Astrocyte (in vitro differentiated cells and primary cell): ENCODE measurements at regions not wholly inside any gene's neighbourhood (a gene's known extent, or its start where the extent isn't known, plus 50 kb on each side); places are given as distances from the start of the nearest gene placed in this dataset.
"Not testable (repeated sequence)": the region's sequence is repeated elsewhere in the genome, so short reads cannot be mapped to it uniquely, and the experiment has no call there.

Source experiments
- DNase-seq: peaks from one replicate; pipeline ENCODE4 v3.0.0-alpha.2; 2010; ENCODE audit warnings: low read depth
- FAIRE-seq: peaks from 2 replicates; lab custom pipeline; 2011; peaks lifted over from hg19 to GRCh38; lab: Jason Lieb, UNC
- H2AFZ ChIP-seq: 2 replicates; pipeline ENCODE4 v1.6.0; 2012; ENCODE audit warnings: low read depth, low read length, inconsistent platforms
- H3K27ac ChIP-seq: 2 replicates; pipeline ENCODE4 v1.5.1; 2011; ENCODE audit warnings: low read depth, low read length, inconsistent platforms
- H3K27me3 ChIP-seq: 2 replicates; pipeline ENCODE4 v1.6.0; 2011; ENCODE audit warnings: low read length, inconsistent platforms; ENCODE audit not compliant: insufficient read depth
- H3K36me3 ChIP-seq: 2 replicates; pipeline ENCODE4 v1.5.1; 2011; ENCODE audit warnings: low read length, inconsistent platforms; ENCODE audit not compliant: insufficient read depth
- H3K4me1 ChIP-seq: 2 replicates; pipeline ENCODE4 v1.5.1; 2011; ENCODE audit warnings: low read length, inconsistent platforms; ENCODE audit not compliant: insufficient read depth
- H3K4me2 ChIP-seq: 2 replicates; pipeline ENCODE4 v1.6.0; 2012; ENCODE audit warnings: low read length, inconsistent platforms
- H3K4me3 ChIP-seq: 2 replicates; pipeline ENCODE4 v1.5.1; 2011; ENCODE audit warnings: low read depth, mild to moderate bottlenecking, low read length, inconsistent platforms; ENCODE audit not compliant: insufficient read depth
- H3K79me2 ChIP-seq: 2 replicates; pipeline ENCODE4 v1.6.0; 2012; ENCODE audit warnings: mild to moderate bottlenecking, low read length, inconsistent platforms; ENCODE audit not compliant: insufficient read depth
- H3K9ac ChIP-seq: 2 replicates; pipeline ENCODE4 v1.6.0; 2012; ENCODE audit warnings: mild to moderate bottlenecking, low read length, inconsistent platforms
- H3K9me3 ChIP-seq: 2 replicates; pipeline ENCODE4 v1.5.1; 2012; ENCODE audit warnings: low read depth, mild to moderate bottlenecking, low read length, inconsistent platforms; ENCODE audit not compliant: insufficient read depth
- H4K20me1 ChIP-seq: 2 replicates; pipeline ENCODE4 v1.6.0; 2012; ENCODE audit warnings: low read length, inconsistent platforms; ENCODE audit not compliant: insufficient read depth
- H3K27ac Mint-ChIP-seq: one replicate; pipeline ENCODE4 v1.8.0; 2021; ENCODE audit warnings: mild to moderate bottlenecking, mixed read lengths; ENCODE audit not compliant: unreplicated experiment
- H3K27me3 Mint-ChIP-seq: one replicate; pipeline ENCODE4 v1.8.0; 2021; ENCODE audit warnings: low read depth, mixed read lengths; ENCODE audit not compliant: unreplicated experiment
- H3K36me3 Mint-ChIP-seq: one replicate; pipeline ENCODE4 v1.8.0; 2021; ENCODE audit warnings: low read depth, mixed read lengths; ENCODE audit not compliant: unreplicated experiment
- H3K4me1 Mint-ChIP-seq: one replicate; pipeline ENCODE4 v1.8.0; 2021; ENCODE audit warnings: low read depth, mixed read lengths; ENCODE audit not compliant: unreplicated experiment
- H3K4me3 Mint-ChIP-seq: one replicate; pipeline ENCODE4 v1.8.0; 2021; ENCODE audit warnings: mild to moderate bottlenecking, moderate library complexity, mixed read lengths; ENCODE audit not compliant: unreplicated experiment
- H3K9me3 Mint-ChIP-seq: one replicate; pipeline ENCODE4 v1.8.0; 2021; ENCODE audit warnings: mild to moderate bottlenecking, mixed read lengths; ENCODE audit not compliant: unreplicated experiment
- EZH2 ChIP-seq: IDR thresholded peaks from 2 replicates; pipeline ENCODE4 v1.6.1; 2012; ENCODE audit warnings: mild to moderate bottlenecking, low read length, inconsistent platforms; ENCODE audit not compliant: insufficient read depth
- TF ChIP-seq, protein P1 (sequence below): IDR thresholded peaks from 2 replicates; pipeline ENCODE4 v1.5.1; 2011; ENCODE audit warnings: low read depth, mild to moderate bottlenecking, inconsistent platforms, low read length, moderate library complexity; ENCODE audit not compliant: insufficient read depth

DNA sequence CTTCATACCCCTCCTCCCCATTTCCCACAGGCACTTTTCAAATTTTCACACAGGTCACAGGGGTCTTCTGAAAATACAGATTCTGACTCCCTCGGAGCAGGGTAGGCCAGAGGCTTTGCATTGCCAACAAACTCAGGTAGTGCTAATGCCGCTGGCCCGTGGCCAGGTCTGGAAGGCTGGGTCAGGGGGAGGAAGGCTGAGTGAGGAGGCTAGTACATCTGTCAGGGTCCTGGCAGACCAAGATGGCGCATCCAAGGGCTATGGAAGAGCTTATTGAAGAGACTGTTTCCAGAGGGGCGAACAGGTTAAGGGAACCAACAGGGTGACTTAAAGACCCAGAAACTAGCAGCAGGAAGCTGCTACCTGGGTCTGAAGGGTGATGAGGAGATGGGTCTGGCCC, 336.7 kb upstream of the ID2 start:
- no peaks in the 10 kb centered on the region for H3K9me3 Mint-ChIP-seq
- H3K36me3 ChIP-seq, result no peaks in the 10 kb centered on the region
- peaks cover 20% of the 10 kb centered on the region for H3K27me3 Mint-ChIP-seq

GRCh38 chr2:8346208-8346607, 335.6 kb upstream of the ID2 start:
- no peaks in the 10 kb centered on the region for H3K4me1 Mint-ChIP-seq
- H3K4me3 Mint-ChIP-seq, result no peak overlapping the region
- no peak overlapping the region for H3K27ac Mint-ChIP-seq
- no peak for DNase-seq
- Histone ChIP-seq H2AFZ (no peak overlapping the region), H4K20me1 (no peaks in the 10 kb centered on the region), H3K27me3 (no peaks in the 10 kb centered on the region), H3K36me3 (no peaks in the 10 kb centered on the region), H3K9me3 (no peaks in the 10 kb centered on the region), H3K4me1 (no peaks in the 10 kb centered on the region), H3K27ac (no peak overlapping the region), H3K4me2 (no peak overlapping the region), H3K9ac (no peak overlapping the region), H3K4me3 (no peak overlapping the region), H3K79me2 (no peaks in the 10 kb centered on the region)
- no peak for FAIRE-seq
- H3K9me3 Mint-ChIP-seq, result no peaks in the 10 kb centered on the region
- TF ChIP-seq, protein P1, sequence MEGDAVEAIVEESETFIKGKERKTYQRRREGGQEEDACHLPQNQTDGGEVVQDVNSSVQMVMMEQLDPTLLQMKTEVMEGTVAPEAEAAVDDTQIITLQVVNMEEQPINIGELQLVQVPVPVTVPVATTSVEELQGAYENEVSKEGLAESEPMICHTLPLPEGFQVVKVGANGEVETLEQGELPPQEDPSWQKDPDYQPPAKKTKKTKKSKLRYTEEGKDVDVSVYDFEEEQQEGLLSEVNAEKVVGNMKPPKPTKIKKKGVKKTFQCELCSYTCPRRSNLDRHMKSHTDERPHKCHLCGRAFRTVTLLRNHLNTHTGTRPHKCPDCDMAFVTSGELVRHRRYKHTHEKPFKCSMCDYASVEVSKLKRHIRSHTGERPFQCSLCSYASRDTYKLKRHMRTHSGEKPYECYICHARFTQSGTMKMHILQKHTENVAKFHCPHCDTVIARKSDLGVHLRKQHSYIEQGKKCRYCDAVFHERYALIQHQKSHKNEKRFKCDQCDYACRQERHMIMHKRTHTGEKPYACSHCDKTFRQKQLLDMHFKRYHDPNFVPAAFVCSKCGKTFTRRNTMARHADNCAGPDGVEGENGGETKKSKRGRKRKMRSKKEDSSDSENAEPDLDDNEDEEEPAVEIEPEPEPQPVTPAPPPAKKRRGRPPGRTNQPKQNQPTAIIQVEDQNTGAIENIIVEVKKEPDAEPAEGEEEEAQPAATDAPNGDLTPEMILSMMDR, result no peak
- TF ChIP-seq EZH2, result no peak
- H3K36me3 Mint-ChIP-seq, result no peaks in the 10 kb centered on the region
- H3K27me3 Mint-ChIP-seq, result peaks cover 20% of the 10 kb centered on the region

More for the DNA sequence above, 336.7 kb upstream of the ID2 start:
- no peaks in the 10 kb centered on the region for H4K20me1 ChIP-seq
- H2AFZ ChIP-seq, result no peak overlapping the region
- H3K4me2 ChIP-seq, result no peak overlapping the region
- Mint-ChIP-seq H3K4me1 (no peaks in the 10 kb centered on the region), H3K36me3 (no peaks in the 10 kb centered on the region), H3K27ac (no peak overlapping the region), H3K4me3 (no peak overlapping the region)
- no peak for FAIRE-seq
- no peaks in the 10 kb centered on the region for H3K27me3 ChIP-seq
- no peaks in the 10 kb centered on the region for H3K79me2 ChIP-seq
- H3K4me1 ChIP-seq, result no peaks in the 10 kb centered on the region
- no peak overlapping the region for H3K9ac ChIP-seq
- no peak for TF ChIP-seq EZH2
- TF ChIP-seq, protein P1, result no peak
- no peaks in the 10 kb centered on the region for H3K9me3 ChIP-seq
- H3K27ac ChIP-seq, result no peak overlapping the region
- H3K4me3 ChIP-seq, result no peak overlapping the region
- DNase-seq, result no peak

- H3K9ac ChIP-seq, result no peak overlapping the region
- no peak for DNase-seq
- Mint-ChIP-seq H3K4me1 (no peaks in the 10 kb centered on the region), H3K27ac (no peak overlapping the region), H3K9me3 (no peaks in the 10 kb centered on the region), H3K27me3 (peaks cover 20% of the 10 kb centered on the region), H3K36me3 (no peaks in the 10 kb centered on the region), H3K4me3 (no peak overlapping the region)
- H3K27me3 ChIP-seq, result no peaks in the 10 kb centered on the region
- H4K20me1 ChIP-seq, result no peaks in the 10 kb centered on the region
- H3K4me3 ChIP-seq, result no peak overlapping the region
- H3K79me2 ChIP-seq, result no peaks in the 10 kb centered on the region
- no peaks in the 10 kb centered on the region for H3K9me3 ChIP-seq
- H3K4me1 ChIP-seq, result no peaks in the 10 kb centered on the region
- no peak overlapping the region for H3K4me2 ChIP-seq
- FAIRE-seq, result no peak
- no peak overlapping the region for H2AFZ ChIP-seq
- no peaks in the 10 kb centered on the region for H3K36me3 ChIP-seq
- TF ChIP-seq, protein P1, result no peak
- no peak for TF ChIP-seq EZH2
- H3K27ac ChIP-seq, result no peak overlapping the region
Measured at GRCh38 chr2:8346706-8347430, 335.0 kb upstream of the ID2 start.

- H3K36me3 ChIP-seq, H2AFZ ChIP-seq, FAIRE-seq, H3K27ac ChIP-seq, H3K4me2 ChIP-seq, H3K9ac ChIP-seq, H3K9me3 ChIP-seq, H3K27ac Mint-ChIP-seq, H3K79me2 ChIP-seq, H3K9me3 Mint-ChIP-seq, H3K4me1 ChIP-seq, H3K4me3 ChIP-seq, H3K36me3 Mint-ChIP-seq, H3K4me1 Mint-ChIP-seq, H3K4me3 Mint-ChIP-seq, DNase-seq, H4K20me1 ChIP-seq, H3K27me3 ChIP-seq: not testable (repeated sequence)
- peaks cover 20% of the 10 kb centered on the region for H3K27me3 Mint-ChIP-seq
Measured at GRCh38 chr2:8348911-8349310, 332.9 kb upstream of the ID2 start.
